H1 (cell line): ENCODE measurements at regions not wholly inside any gene's neighbourhood (a gene's known extent, or its start where the extent isn't known, plus 50 kb on each side); places are given as distances from the start of the nearest gene placed in this dataset.

Experiments used
- CTCF ChIA-PET: fragments of 300-600 bp; sonication (Branson Sonifier 250); formaldehyde crosslinking; loops from one replicate; lab custom pipeline; 2021; ENCODE audit not compliant: partially characterized antibody; lab: Charles Lee
- POLR2A ChIA-PET: fragments of 300-600 bp; sonication (Branson Sonifier 250); formaldehyde crosslinking; loops from one replicate; lab custom pipeline; 2021; ENCODE audit warnings: inconsistent platforms; ENCODE audit not compliant: partially characterized antibody; lab: Charles Lee
- DNase-seq, 2 experiments: peaks; one replicate each; pipeline versions ENCODE4 v3.0.0 to v3.0.0-alpha.2; 2010 to 2022; ENCODE audit warnings: low spot score in 2 of 2, low read depth in 1 of 2, mixed read lengths in 1 of 2
- FAIRE-seq: peaks from 2 replicates; lab custom pipeline; 2011; peaks lifted over from hg19 to GRCh38; lab: Jason Lieb, UNC
- H2AFZ ChIP-seq: 2 replicates; pipeline ENCODE4 v1.8.1; 2012; ENCODE audit warnings: low read length, inconsistent platforms
- H2AK5ac ChIP-seq: 2 replicates; pipeline ENCODE4 v1.6.1; 2013; ENCODE audit warnings: low read depth, low read length
- H2BK120ac ChIP-seq: replicated peaks from 2 replicates; pipeline ENCODE3; 2013; ENCODE audit warnings: low read depth, low read length, inconsistent platforms
- H2BK12ac ChIP-seq: 2 replicates; pipeline ENCODE4 v1.6.1; 2013; ENCODE audit warnings: low read depth, low read length
- H2BK15ac ChIP-seq: 2 replicates; pipeline ENCODE4 v1.6.1; 2013; ENCODE audit warnings: low read length
- H2BK20ac ChIP-seq: 2 replicates; pipeline ENCODE4 v1.6.1; 2013; ENCODE audit warnings: low read length
- H2BK5ac ChIP-seq: 2 replicates; pipeline ENCODE4 v1.6.1; 2013; ENCODE audit warnings: low read depth, low read length
- H3K14ac ChIP-seq: 2 replicates; pipeline ENCODE4 v1.6.1; 2013; ENCODE audit warnings: inconsistent platforms; ENCODE audit not compliant: insufficient read length
- H3K18ac ChIP-seq: 2 replicates; pipeline ENCODE4 v1.6.1; 2013; ENCODE audit warnings: low read length; ENCODE audit errors: extremely low read depth
- H3K23ac ChIP-seq: 2 replicates; pipeline ENCODE4 v1.6.1; 2013; ENCODE audit warnings: inconsistent platforms; ENCODE audit not compliant: insufficient read length
- H3K23me2 ChIP-seq: 2 replicates; pipeline ENCODE4 v1.6.1; 2013; ENCODE audit warnings: low read depth, low read length
- H3K27ac ChIP-seq: 2 replicates; pipeline ENCODE4 v1.6.1; 2011; ENCODE audit warnings: low read depth, low read length, inconsistent platforms
- H3K27me3 ChIP-seq, 4 experiments: replicated peaks in 1 of 4; 1 replicate in 1 of 4; 2 replicates in 3 of 4; pipeline versions ENCODE4 v1.6.1 to v1.8.1; 2011 to 2013; ENCODE audit warnings: low read length in 3 of 4, mild to moderate bottlenecking in 3 of 4, inconsistent platforms in 2 of 4, mixed read lengths in 2 of 4, moderate library complexity in 1 of 4; ENCODE audit not compliant: control insufficient read depth in 3 of 4, insufficient read depth in 3 of 4; ENCODE audit errors: extremely low read depth in 1 of 4
- H3K36me3 ChIP-seq, 4 experiments: 2 replicates each; pipeline versions ENCODE4 v1.6.1 to v1.8.1; 2011 to 2013; ENCODE audit warnings: mild to moderate bottlenecking in 4 of 4, low read length in 3 of 4, moderate library complexity in 2 of 4, control low read depth in 1 of 4, inconsistent platforms in 1 of 4; ENCODE audit not compliant: insufficient read depth in 4 of 4, control insufficient read depth in 2 of 4
- H3K4ac ChIP-seq: replicated peaks from 2 replicates; pipeline ENCODE3; 2013; ENCODE audit warnings: low read length, low read depth, mixed read lengths, inconsistent platforms; ENCODE audit not compliant: insufficient read length
- H3K4me1 ChIP-seq, 4 experiments: replicated peaks in 1 of 4; 1 replicate in 1 of 4; 2 replicates in 3 of 4; pipeline versions ENCODE4 v1.6.1 to v1.8.1; 2011 to 2013; ENCODE audit warnings: low read length in 3 of 4, inconsistent platforms in 2 of 4, mixed read lengths in 1 of 4; ENCODE audit not compliant: insufficient read depth in 4 of 4, control insufficient read depth in 3 of 4
- H3K4me2 ChIP-seq, 2 experiments: 2 replicates each; pipeline versions ENCODE4 v1.6.1 to v1.8.1; 2011 to 2013; ENCODE audit warnings: low read depth in 2 of 2, low read length in 2 of 2, control low read depth in 1 of 2, inconsistent platforms in 1 of 2, mild to moderate bottlenecking in 1 of 2; ENCODE audit not compliant: insufficient read depth in 1 of 2
- H3K4me3 ChIP-seq, 4 experiments: fragments of 200-600, 300-600 bp in 1 of 4; sonication (generic), shearing (Covaris generic), sonication (Bioruptor Twin) in 1 of 4; 2 replicates each; pipeline versions ENCODE4 v1.5.1 to v1.8.1; 2011 to 2016; ENCODE audit warnings: low read length in 4 of 4, low read depth in 3 of 4, control low read depth in 2 of 4, inconsistent platforms in 2 of 4, mild to moderate bottlenecking in 2 of 4, mixed read lengths in 1 of 4, moderate library complexity in 1 of 4; ENCODE audit not compliant: insufficient read depth in 2 of 4; ENCODE audit errors: extremely low read depth in 1 of 4
- H3K56ac ChIP-seq: replicated peaks from 2 replicates; pipeline ENCODE3; 2013; ENCODE audit warnings: low read depth, mild to moderate bottlenecking, mixed read lengths, low read length, inconsistent platforms; ENCODE audit not compliant: insufficient read length
- H3K79me1 ChIP-seq: 2 replicates; pipeline ENCODE4 v1.6.1; 2013; ENCODE audit warnings: low read depth, low read length, control low read depth
- H3K79me2 ChIP-seq, 2 experiments: 2 replicates each; pipeline versions ENCODE4 v1.6.1 to v1.8.1; 2012 to 2013; ENCODE audit warnings: low read length in 2 of 2, mild to moderate bottlenecking in 2 of 2, inconsistent platforms in 1 of 2; ENCODE audit not compliant: insufficient read depth in 2 of 2, control insufficient read depth in 1 of 2
- H3K9ac ChIP-seq, 4 experiments: replicated peaks in 1 of 4; 1 replicate in 1 of 4; 2 replicates in 3 of 4; pipeline versions ENCODE4 v1.6.1 to v1.8.1; 2011 to 2013; ENCODE audit warnings: low read depth in 3 of 4, low read length in 3 of 4, control low read depth in 2 of 4, mild to moderate bottlenecking in 2 of 4, moderate library complexity in 2 of 4, inconsistent platforms in 1 of 4; ENCODE audit errors: extremely low read depth in 1 of 4
- H3K9me3 ChIP-seq, 2 experiments: 2 replicates each; pipeline versions ENCODE4 v1.6.1 to v1.8.1; 2012 to 2013; ENCODE audit warnings: mild to moderate bottlenecking in 2 of 2, moderate library complexity in 2 of 2, control low read depth in 1 of 2, inconsistent platforms in 1 of 2, low read depth in 1 of 2, low read length in 1 of 2, mixed read lengths in 1 of 2; ENCODE audit not compliant: insufficient read depth in 2 of 2
- H4K20me1 ChIP-seq, 2 experiments: replicated peaks in 1 of 2; 2 replicates each; pipeline versions ENCODE3 to v1.8.1; 2011 to 2013; ENCODE audit warnings: inconsistent platforms in 2 of 2, low read length in 2 of 2, mild to moderate bottlenecking in 1 of 2; ENCODE audit not compliant: insufficient read depth in 2 of 2, control insufficient read depth in 1 of 2
- H4K5ac ChIP-seq: 2 replicates; pipeline ENCODE4 v1.6.1; 2013; ENCODE audit warnings: low read length, low read depth, mixed read lengths, inconsistent platforms; ENCODE audit not compliant: insufficient read length
- H4K8ac ChIP-seq: 2 replicates; pipeline ENCODE4 v1.8.0; 2013; ENCODE audit warnings: mild to moderate bottlenecking, moderate library complexity, low read length, inconsistent platforms; ENCODE audit not compliant: insufficient read depth; ENCODE audit errors: extremely low read depth
- H4K91ac ChIP-seq: replicated peaks from 2 replicates; pipeline ENCODE3; 2013; ENCODE audit warnings: low read length, mixed read lengths, inconsistent platforms; ENCODE audit not compliant: insufficient read length
- ASH2L ChIP-seq: fragments of 200-600, 300-600 bp; sonication (generic); IDR thresholded peaks from one replicate; pipeline ENCODE4 v1.7.1; 2017; ENCODE audit warnings: low read length
- ATF3 ChIP-seq: IDR thresholded peaks from 2 replicates; pipeline ENCODE4 v1.6.1; 2011; ENCODE audit warnings: low read depth, mild to moderate bottlenecking, low read length; ENCODE audit not compliant: insufficient read depth
- RXRA ChIP-seq: IDR thresholded peaks from 2 replicates; pipeline ENCODE4 v1.6.1; 2011; ENCODE audit warnings: low read depth, mild to moderate bottlenecking, low read length, moderate library complexity; ENCODE audit not compliant: insufficient read depth
- SIN3A ChIP-seq, 2 experiments: IDR thresholded peaks in 1 of 2; conservative IDR thresholded peaks in 1 of 2; 2 replicates each; pipeline ENCODE4 v1.6.1; 2011 to 2012; ENCODE audit warnings: low read length in 2 of 2, improper control_type of control experiment in 1 of 2, low read depth in 1 of 2, mild to moderate bottlenecking in 1 of 2
- SUZ12 ChIP-seq: fragments of 200-600 bp; sonication (generic); IDR thresholded peaks from 2 replicates; pipeline ENCODE4 v1.6.1; 2012; ENCODE audit warnings: mild to moderate bottlenecking, inconsistent platforms, low read length, moderate library complexity, mixed read lengths
- TEAD4 ChIP-seq: IDR thresholded peaks from 2 replicates; pipeline ENCODE4 v1.6.1; 2012; ENCODE audit warnings: low read depth, low read length, inconsistent platforms, mixed read lengths
- WGBS, 2 experiments: shearing (Covaris generic) in 1 of 2; methylation state at CpG; one replicate each; pipeline versions ENCODE4 v1.1.6 to v1.1.7; 2013 to 2015; ENCODE audit warnings: low lambda C conversion rate in 2 of 2, mixed read lengths in 2 of 2, inconsistent platforms in 1 of 2, low coverage in 1 of 2, missing lambda C conversion rate in 1 of 2; ENCODE audit not compliant: insufficient replicate concordance in 2 of 2, insufficient coverage in 1 of 2, insufficient read length in 1 of 2; ENCODE audit errors: extremely low coverage in 1 of 2, missing lambda C conversion rate in 1 of 2; 5-methylcytosine and 5-hydroxymethylcytosine counted together

- CTCF ChIA-PET: no interaction called here
- Histone ChIP-seq H2BK120ac (no peak overlapping the region), H3K4me2 (no peak overlapping the region), H4K5ac (no peak overlapping the region), H3K23me2 (no peaks in the 10 kb centered on the region), H3K9me3 (no peaks in the 10 kb centered on the region), H3K56ac (no peak overlapping the region), H3K4me3 (no peak overlapping the region), H3K18ac (no peak overlapping the region), H3K79me2 (no peaks in the 10 kb centered on the region), H2BK5ac (no peak overlapping the region), H4K91ac (no peak overlapping the region), H2BK12ac (no peak overlapping the region), H2AFZ (no peak overlapping the region), H4K20me1 (no peaks in the 10 kb centered on the region), H2BK15ac (no peak overlapping the region), H3K23ac (no peak overlapping the region), H3K14ac (no peak overlapping the region), H3K4ac (no peak overlapping the region), H3K4me1 (peaks cover 0 to 5% (median 0%) of the 10 kb centered on the region in 4 experiments; a peak in 1 of 7 replicates), H3K36me3 (no peaks in the 10 kb centered on the region), H3K9ac (no peak overlapping the region), H2BK20ac (no peak overlapping the region), H3K27ac (no peak overlapping the region), H2AK5ac (no peak overlapping the region), H4K8ac (no peak overlapping the region), H3K79me1 (no peaks in the 10 kb centered on the region), H3K27me3 (no peaks in the 10 kb centered on the region)
- WGBS, 2 experiments: 89% methylated on average over 1 of the region's 1 CpG; no CpG with 5 or more reads in 1 of the 2 experiments
- TF ChIP-seq ASH2L (no peak), ATF3 (no peak), SIN3A (conservative IDR thresholded peaks at IDR 0.05 in 1 of 2, IDR thresholded peaks at IDR 0.05 in 1 of 2; ENCODE audit: low read depth in 1 of 2, low read length in 2 of 2) (no peak), RXRA (no peak), TEAD4 (no peak), SUZ12 (no peak)
- DNase-seq (no peak), FAIRE-seq (no peak)
- POLR2A ChIA-PET: no interaction called here
These were observed 89.0 kb upstream of the SLC7A1 start for GRCh38 chr13:29684441-29684840.
